ENCODE measurements at regions not wholly inside any gene's neighbourhood (a gene's known extent, or its start where the extent isn't known, plus 50 kb on each side); places are given as distances from the start of the nearest gene placed in this dataset.
"Not testable (repeated sequence)": the region's sequence is repeated elsewhere in the genome, so short reads cannot be mapped to it uniquely, and the experiment has no call there.

DNA sequence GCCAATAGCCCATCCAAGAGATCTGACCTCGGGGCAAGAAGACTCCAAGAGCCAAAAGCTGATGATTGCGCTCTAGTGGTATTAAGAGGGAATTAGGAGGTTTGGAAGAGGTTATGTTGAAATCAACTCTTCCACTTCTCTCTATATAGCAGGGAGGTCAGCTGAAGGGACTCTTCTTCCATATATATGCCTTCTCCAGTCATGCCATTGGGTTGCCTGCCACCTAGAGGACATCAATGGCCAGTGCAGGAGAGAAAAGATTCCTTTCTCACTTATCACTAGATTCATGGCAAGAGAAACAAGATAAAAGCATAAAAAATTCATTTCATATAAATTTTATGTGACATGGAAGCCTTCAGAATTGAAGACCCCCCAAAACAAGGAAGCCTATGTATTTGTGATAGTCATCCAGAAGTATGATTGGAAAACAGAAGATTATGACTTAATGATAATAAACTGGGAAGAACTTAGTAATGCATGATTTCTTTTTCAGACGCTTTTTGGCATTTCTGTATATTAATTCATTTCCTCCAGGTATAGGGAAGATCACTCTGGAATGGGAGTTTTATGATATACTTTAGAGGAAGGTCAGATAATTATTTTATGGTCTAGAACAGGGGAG, 435.1 kb upstream of the DDI1 start:
- H3K4me3 ChIP-seq (ENCODE audit: low read length in 2 of 2) = no peak overlapping the region
- no peaks in the 10 kb centered on the region for H3K9me3 ChIP-seq (ENCODE audit: control insufficient read depth in 2 of 2, low read length in 2 of 2)
- H3K36me3 ChIP-seq (ENCODE audit: control insufficient read depth in 2 of 2, insufficient read depth in 2 of 2, low read length in 2 of 2) = no peaks in the 10 kb centered on the region
- no peak overlapping the region for H3K9ac ChIP-seq (ENCODE audit: low read depth in 1 of 2, low read length in 2 of 2)
- H3K27ac ChIP-seq (ENCODE audit: low read depth in 2 of 2, low read length in 2 of 2) = no peak overlapping the region
- H3K4me1 ChIP-seq (ENCODE audit: control insufficient read depth in 2 of 2, insufficient read depth in 2 of 2, low read length in 2 of 2) = no peaks in the 10 kb centered on the region
- no peaks in the 10 kb centered on the region for H3K27me3 ChIP-seq (ENCODE audit: control insufficient read depth in 2 of 2, insufficient read depth in 2 of 2, low read length in 2 of 2)

DNA sequence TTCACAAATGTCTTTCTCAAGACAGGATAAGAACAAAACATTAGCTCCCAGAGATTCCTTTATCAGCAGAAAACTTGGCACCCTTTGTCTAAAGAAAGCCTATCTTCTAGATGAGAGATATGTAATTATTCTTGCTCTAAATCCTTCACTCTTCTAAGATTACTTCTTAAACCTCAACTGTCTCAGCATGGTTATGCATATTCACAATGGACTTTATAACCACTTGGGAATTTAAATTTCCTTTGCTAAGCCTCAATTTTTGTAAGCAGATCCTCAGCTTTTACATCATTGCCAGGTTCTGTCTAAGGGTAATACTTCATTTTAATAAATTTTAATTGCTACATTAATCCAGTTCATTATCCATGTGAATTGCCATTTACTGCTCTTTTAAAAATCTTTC, 433.6 kb upstream of the DDI1 start:
- H3K27ac ChIP-seq (ENCODE audit: low read depth in 2 of 2, low read length in 2 of 2) = no peak overlapping the region
- H3K27me3 ChIP-seq (ENCODE audit: control insufficient read depth in 2 of 2, insufficient read depth in 2 of 2, low read length in 2 of 2) = no peaks in the 10 kb centered on the region
- no peak overlapping the region for H3K9ac ChIP-seq (ENCODE audit: low read depth in 1 of 2, low read length in 2 of 2)

DNA sequence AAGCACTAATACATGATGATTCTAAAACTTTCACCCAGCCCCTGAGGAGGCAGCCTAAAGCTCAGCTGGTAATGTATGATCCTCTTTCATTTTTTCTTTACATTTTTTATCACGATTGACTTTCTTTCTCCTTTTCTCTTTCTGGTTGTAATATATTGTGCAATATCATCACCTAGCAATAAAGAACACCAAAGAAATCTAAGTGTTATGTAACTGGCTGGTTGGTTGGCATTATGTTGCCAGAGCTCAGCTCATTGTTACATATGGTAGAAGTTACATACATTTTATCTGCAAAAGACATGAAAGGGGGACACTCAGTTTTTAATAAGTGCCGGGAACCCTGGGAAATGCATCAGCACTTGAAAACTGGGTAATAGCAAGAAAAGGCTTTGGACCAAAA, 432.1 kb upstream of the DDI1 start:
- H3K4me1 ChIP-seq (ENCODE audit: control insufficient read depth in 2 of 2, insufficient read depth in 2 of 2, low read length in 2 of 2) = no peaks in the 10 kb centered on the region
- no peaks in the 10 kb centered on the region for H3K36me3 ChIP-seq (ENCODE audit: control insufficient read depth in 2 of 2, insufficient read depth in 2 of 2, low read length in 2 of 2)
- no peaks in the 10 kb centered on the region for H3K27me3 ChIP-seq (ENCODE audit: control insufficient read depth in 2 of 2, insufficient read depth in 2 of 2, low read length in 2 of 2)
- no peak overlapping the region for H3K27ac ChIP-seq (ENCODE audit: low read depth in 2 of 2, low read length in 2 of 2)
- no peaks in the 10 kb centered on the region for H3K9me3 ChIP-seq (ENCODE audit: control insufficient read depth in 2 of 2, low read length in 2 of 2)
- no peak overlapping the region for H3K4me3 ChIP-seq (ENCODE audit: low read length in 2 of 2)
- no peak overlapping the region for H3K9ac ChIP-seq (ENCODE audit: low read depth in 1 of 2, low read length in 2 of 2)

More for the DNA sequence above, 433.6 kb upstream of the DDI1 start:
- H3K36me3 ChIP-seq (ENCODE audit: control insufficient read depth in 2 of 2, insufficient read depth in 2 of 2, low read length in 2 of 2) = no peaks in the 10 kb centered on the region
- H3K9me3 ChIP-seq (ENCODE audit: control insufficient read depth in 2 of 2, low read length in 2 of 2) = no peaks in the 10 kb centered on the region
- H3K4me1 ChIP-seq (ENCODE audit: control insufficient read depth in 2 of 2, insufficient read depth in 2 of 2, low read length in 2 of 2) = no peaks in the 10 kb centered on the region
- H3K4me3 ChIP-seq (ENCODE audit: low read length in 2 of 2) = no peak overlapping the region

DNA sequence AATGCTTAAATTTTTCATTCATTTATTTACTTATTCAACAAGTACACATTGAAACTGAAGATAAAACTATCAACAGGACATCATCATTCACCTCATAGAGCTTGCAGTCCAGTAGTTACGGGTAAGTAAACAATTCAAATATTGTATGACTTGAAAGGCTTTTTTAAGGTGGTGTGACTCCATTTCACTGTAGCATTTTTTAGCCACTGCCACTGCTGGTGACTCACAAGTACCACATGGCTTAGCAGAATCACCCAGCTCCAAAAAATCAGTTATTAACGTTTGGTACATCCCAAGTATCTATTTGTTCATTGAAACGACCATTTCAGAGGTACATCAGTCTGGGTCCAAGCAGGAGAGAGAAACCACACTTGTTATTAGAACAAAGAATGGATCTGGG, 427.9 kb upstream of the DDI1 start:
- Histone ChIP-seq H3K27ac (ENCODE audit: low read depth in 2 of 2, low read length in 2 of 2) (no peak overlapping the region), H3K9ac (ENCODE audit: low read depth in 1 of 2, low read length in 2 of 2) (no peak overlapping the region), H3K4me3 (ENCODE audit: low read length in 2 of 2) (no peak overlapping the region), H3K4me1 (ENCODE audit: control insufficient read depth in 2 of 2, insufficient read depth in 2 of 2, low read length in 2 of 2) (no peaks in the 10 kb centered on the region), H3K9me3 (ENCODE audit: control insufficient read depth in 2 of 2, low read length in 2 of 2) (no peaks in the 10 kb centered on the region), H3K36me3 (ENCODE audit: control insufficient read depth in 2 of 2, insufficient read depth in 2 of 2, low read length in 2 of 2) (no peaks in the 10 kb centered on the region), H3K27me3 (ENCODE audit: control insufficient read depth in 2 of 2, insufficient read depth in 2 of 2, low read length in 2 of 2) (no peaks in the 10 kb centered on the region)

DNA sequence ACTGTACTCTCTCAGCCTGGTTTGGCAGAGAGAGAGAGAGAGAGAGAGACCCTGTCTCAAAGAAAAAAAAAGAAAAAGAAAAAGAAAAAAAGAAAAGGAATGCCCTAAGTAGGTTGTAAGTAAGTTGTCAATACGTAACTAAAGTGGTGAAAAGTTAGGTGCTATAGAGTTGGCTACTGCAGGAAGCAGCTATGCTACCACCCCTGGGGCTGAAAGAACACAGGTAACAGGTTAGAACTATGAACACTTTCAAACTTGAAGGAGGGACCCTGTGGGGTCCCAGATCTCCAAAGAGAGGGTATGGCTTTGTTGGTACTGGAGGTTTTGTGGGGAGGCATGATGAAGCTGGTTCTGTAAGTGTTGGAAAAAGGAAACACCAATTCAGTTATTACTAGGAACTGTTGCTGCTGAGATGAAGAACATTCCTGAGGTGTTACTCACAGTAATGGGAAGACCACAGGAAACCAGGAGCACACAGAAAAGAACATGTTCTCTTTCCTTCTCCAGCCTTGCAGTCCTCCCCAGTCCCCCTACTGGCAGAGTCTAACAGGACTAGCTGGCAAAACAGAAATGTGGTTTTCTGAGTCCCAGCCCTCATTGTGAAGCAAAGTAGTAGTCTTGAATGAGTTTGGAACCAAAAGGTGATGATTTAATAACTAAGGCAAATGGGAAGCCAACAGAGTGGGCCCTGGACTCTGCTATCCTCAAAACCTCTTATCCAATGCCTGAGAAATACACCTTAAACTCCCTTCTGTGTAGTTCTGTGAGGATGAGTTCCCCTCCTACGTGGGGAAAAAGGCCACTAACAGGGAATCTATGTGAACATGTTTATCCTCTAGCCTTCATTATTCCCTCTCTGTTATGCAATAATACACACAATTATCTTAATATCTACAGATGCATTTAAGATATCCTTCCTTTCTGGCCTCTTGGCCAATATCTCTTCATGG, 427.0 kb upstream of the DDI1 start:
- no peak overlapping the region for H3K27ac ChIP-seq (ENCODE audit: low read depth in 2 of 2, low read length in 2 of 2)

DNA sequence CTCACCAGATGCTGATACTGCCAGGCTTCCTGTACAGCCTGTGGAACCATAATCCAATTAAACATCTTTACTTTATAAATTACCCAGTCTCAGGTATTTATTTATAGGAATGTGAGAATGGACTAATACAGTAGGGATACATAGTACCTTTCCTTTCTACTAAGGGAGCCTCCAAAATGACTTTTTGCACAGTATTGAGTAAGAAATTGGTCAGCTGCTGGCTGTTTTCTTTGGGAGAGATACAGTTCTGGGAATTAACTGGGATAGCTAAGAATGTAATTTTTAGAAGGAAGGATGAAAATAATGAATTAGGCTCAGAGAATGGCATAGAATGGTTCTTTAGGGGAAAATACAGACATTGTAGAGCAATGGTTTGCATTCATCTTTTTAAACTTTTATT, 426.0 kb upstream of the DDI1 start:
- no peaks in the 10 kb centered on the region for H3K36me3 ChIP-seq (ENCODE audit: control insufficient read depth in 2 of 2, insufficient read depth in 2 of 2, low read length in 2 of 2)
- no peaks in the 10 kb centered on the region for H3K4me1 ChIP-seq (ENCODE audit: control insufficient read depth in 2 of 2, insufficient read depth in 2 of 2, low read length in 2 of 2)
- H3K27ac ChIP-seq (ENCODE audit: low read depth in 2 of 2, low read length in 2 of 2) = no peak overlapping the region
- no peak overlapping the region for H3K4me3 ChIP-seq (ENCODE audit: low read length in 2 of 2)
- no peak overlapping the region for H3K9ac ChIP-seq (ENCODE audit: low read depth in 1 of 2, low read length in 2 of 2)
- no peaks in the 10 kb centered on the region for H3K27me3 ChIP-seq (ENCODE audit: control insufficient read depth in 2 of 2, insufficient read depth in 2 of 2, low read length in 2 of 2)
- no peaks in the 10 kb centered on the region for H3K9me3 ChIP-seq (ENCODE audit: control insufficient read depth in 2 of 2, low read length in 2 of 2)

More for the DNA sequence above, 427.0 kb upstream of the DDI1 start:
- Histone ChIP-seq H3K27me3 (ENCODE audit: control insufficient read depth in 2 of 2, insufficient read depth in 2 of 2, low read length in 2 of 2) (no peaks in the 10 kb centered on the region), H3K9me3 (ENCODE audit: control insufficient read depth in 2 of 2, low read length in 2 of 2) (no peaks in the 10 kb centered on the region), H3K9ac (ENCODE audit: low read depth in 1 of 2, low read length in 2 of 2) (no peak overlapping the region), H3K4me1 (ENCODE audit: control insufficient read depth in 2 of 2, insufficient read depth in 2 of 2, low read length in 2 of 2) (no peaks in the 10 kb centered on the region), H3K36me3 (ENCODE audit: control insufficient read depth in 2 of 2, insufficient read depth in 2 of 2, low read length in 2 of 2) (no peaks in the 10 kb centered on the region), H3K4me3 (ENCODE audit: low read length in 2 of 2) (no peak overlapping the region)

DNA sequence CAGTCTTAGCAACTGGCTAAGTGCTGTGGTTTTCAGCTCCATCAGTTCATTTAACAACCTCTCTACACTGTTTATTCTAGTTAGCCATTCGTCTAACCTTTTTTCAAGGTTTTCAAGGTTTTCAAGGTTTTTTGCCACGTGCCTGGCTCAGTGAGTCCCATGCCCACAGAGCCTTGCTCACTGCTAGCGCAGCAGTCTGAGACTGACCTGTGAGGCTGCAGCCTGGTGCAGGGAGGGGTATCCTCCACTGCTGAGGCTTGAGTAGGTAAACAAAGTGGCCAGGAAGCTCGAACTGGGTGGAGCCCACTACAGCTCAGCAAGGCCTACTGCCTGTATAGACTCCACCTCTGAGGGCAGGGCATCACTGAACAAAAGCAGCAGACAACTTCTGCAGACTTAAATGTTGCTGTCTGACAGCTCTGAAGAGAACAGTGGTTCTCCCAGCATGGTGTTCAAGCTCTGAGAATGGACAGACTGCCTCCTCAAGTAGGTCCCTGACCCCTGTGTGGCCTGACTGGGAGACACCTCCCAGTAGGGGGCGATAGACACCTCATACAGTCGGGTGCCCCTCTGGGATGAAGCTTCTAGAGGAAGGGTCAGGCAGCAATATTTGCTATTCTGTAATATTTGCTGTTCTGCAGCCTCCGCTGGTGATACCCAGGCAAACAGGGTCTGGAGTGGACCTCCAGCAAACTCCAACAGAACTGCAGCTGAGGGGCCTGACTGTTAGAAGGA, 424.7 kb upstream of the DDI1 start:
- not testable (repeated sequence) for H3K4me3 ChIP-seq (ENCODE audit: low read length in 2 of 2); H3K27me3 ChIP-seq (ENCODE audit: control insufficient read depth in 2 of 2, insufficient read depth in 2 of 2, low read length in 2 of 2); H3K9me3 ChIP-seq (ENCODE audit: control insufficient read depth in 2 of 2, low read length in 2 of 2); H3K27ac ChIP-seq (ENCODE audit: low read depth in 2 of 2, low read length in 2 of 2); H3K36me3 ChIP-seq (ENCODE audit: control insufficient read depth in 2 of 2, insufficient read depth in 2 of 2, low read length in 2 of 2); H3K4me1 ChIP-seq (ENCODE audit: control insufficient read depth in 2 of 2, insufficient read depth in 2 of 2, low read length in 2 of 2); H3K9ac ChIP-seq (ENCODE audit: low read depth in 1 of 2, low read length in 2 of 2)

DNA sequence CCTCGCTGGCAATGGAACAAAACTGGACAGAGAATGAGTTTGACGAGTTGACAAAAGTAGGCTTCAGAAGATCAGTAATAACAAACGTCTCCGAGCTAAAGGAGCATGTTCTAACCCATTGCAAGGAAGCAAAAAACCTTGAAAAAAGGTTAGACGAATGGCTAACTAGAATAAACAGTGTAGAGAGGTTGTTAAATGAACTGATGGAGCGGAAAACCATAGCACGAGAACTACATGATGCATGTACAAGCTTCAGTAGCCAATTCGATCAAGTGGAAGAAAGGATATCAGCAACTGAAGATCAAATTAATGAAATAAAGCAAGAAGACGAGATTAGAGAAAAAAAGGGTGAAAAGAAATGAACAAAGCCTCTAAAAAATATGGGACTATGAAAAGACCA, 424.0 kb upstream of the DDI1 start:
- H3K9me3 ChIP-seq (ENCODE audit: control insufficient read depth in 2 of 2, low read length in 2 of 2); H3K27ac ChIP-seq (ENCODE audit: low read depth in 2 of 2, low read length in 2 of 2); H3K36me3 ChIP-seq (ENCODE audit: control insufficient read depth in 2 of 2, insufficient read depth in 2 of 2, low read length in 2 of 2); H3K4me3 ChIP-seq (ENCODE audit: low read length in 2 of 2); H3K9ac ChIP-seq (ENCODE audit: low read depth in 1 of 2, low read length in 2 of 2); H3K4me1 ChIP-seq (ENCODE audit: control insufficient read depth in 2 of 2, insufficient read depth in 2 of 2, low read length in 2 of 2); H3K27me3 ChIP-seq (ENCODE audit: control insufficient read depth in 2 of 2, insufficient read depth in 2 of 2, low read length in 2 of 2): not testable (repeated sequence)

DNA sequence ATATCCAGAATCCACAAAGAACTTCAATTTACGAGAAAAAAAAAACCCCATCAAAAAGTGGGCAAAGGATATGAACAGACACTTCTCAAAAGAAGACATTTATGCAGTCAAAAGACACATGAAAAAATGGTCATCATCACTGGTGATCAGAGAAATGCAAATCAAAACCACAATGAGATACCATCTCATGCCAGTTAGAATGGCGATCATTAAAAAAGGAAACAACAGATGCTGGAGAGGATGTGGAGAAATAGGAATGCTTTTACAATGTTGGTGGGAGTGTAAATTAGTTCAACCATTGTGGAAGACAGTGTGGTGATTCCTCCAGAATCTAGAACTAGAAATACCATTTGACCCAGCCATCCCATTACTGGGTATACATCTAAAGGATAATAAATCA, 419.9 kb upstream of the DDI1 start:
- H3K9ac ChIP-seq (ENCODE audit: low read depth in 1 of 2, low read length in 2 of 2); H3K9me3 ChIP-seq (ENCODE audit: control insufficient read depth in 2 of 2, low read length in 2 of 2); H3K27me3 ChIP-seq (ENCODE audit: control insufficient read depth in 2 of 2, insufficient read depth in 2 of 2, low read length in 2 of 2); H3K27ac ChIP-seq (ENCODE audit: low read depth in 2 of 2, low read length in 2 of 2); H3K4me1 ChIP-seq (ENCODE audit: control insufficient read depth in 2 of 2, insufficient read depth in 2 of 2, low read length in 2 of 2); H3K4me3 ChIP-seq (ENCODE audit: low read length in 2 of 2); H3K36me3 ChIP-seq (ENCODE audit: control insufficient read depth in 2 of 2, insufficient read depth in 2 of 2, low read length in 2 of 2): not testable (repeated sequence)

DNA sequence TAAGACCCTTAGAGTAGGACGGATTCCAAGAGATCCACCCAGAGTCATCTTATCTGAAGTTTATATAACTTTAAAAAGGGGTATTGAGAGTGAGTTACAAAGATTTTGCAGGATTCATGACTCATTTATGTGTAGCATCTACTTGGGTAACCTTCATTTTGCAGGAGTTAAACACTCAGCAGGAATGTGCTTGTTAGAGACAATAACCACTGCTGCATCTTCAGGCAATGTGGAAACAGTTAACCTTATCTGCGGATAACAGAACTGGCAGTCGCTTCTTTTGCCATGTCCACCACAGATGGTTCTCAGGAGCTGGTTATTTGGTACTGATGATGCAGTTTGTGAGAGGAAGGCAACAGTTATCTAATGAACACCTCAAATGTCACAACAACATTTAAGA, 417.9 kb upstream of the DDI1 start:
- no peaks in the 10 kb centered on the region for H3K36me3 ChIP-seq (ENCODE audit: control insufficient read depth in 2 of 2, insufficient read depth in 2 of 2, low read length in 2 of 2)
- H3K9ac ChIP-seq (ENCODE audit: low read depth in 1 of 2, low read length in 2 of 2) = no peak overlapping the region
- H3K9me3 ChIP-seq (ENCODE audit: control insufficient read depth in 2 of 2, low read length in 2 of 2) = no peaks in the 10 kb centered on the region
- H3K27me3 ChIP-seq (ENCODE audit: control insufficient read depth in 2 of 2, insufficient read depth in 2 of 2, low read length in 2 of 2) = no peaks in the 10 kb centered on the region
- no peak overlapping the region for H3K27ac ChIP-seq (ENCODE audit: low read depth in 2 of 2, low read length in 2 of 2)
- H3K4me3 ChIP-seq (ENCODE audit: low read length in 2 of 2) = no peak overlapping the region
- H3K4me1 ChIP-seq (ENCODE audit: control insufficient read depth in 2 of 2, insufficient read depth in 2 of 2, low read length in 2 of 2) = no peaks in the 10 kb centered on the region
